22Rv1 (cell line): ENCODE measurements at regions not wholly inside any gene's neighbourhood (a gene's known extent, or its start where the extent isn't known, plus 50 kb on each side); places are given as distances from the start of the nearest gene placed in this dataset.
"Not testable (repeated sequence)": the region's sequence is repeated elsewhere in the genome, so short reads cannot be mapped to it uniquely, and the experiment has no call there.

Experiments used
- H3K27ac ChIP-seq: fragments of 450-650 bp; 2 replicates; pipeline ENCODE4 v1.5.1; 2017
- CTCF ChIP-seq: fragments of 450-650 bp; IDR thresholded peaks from 2 replicates; pipeline ENCODE4 v1.5.1; 2017; ENCODE audit warnings: mild to moderate bottlenecking
- ZFX ChIP-seq: fragments of 450-650 bp; IDR thresholded peaks from 2 replicates; pipeline ENCODE4 v1.6.1; 2017; ENCODE audit warnings: antibody characterized with exemption, borderline replicate concordance

- no peak overlapping the region for H3K27ac ChIP-seq
- TF ChIP-seq ZFX (no peak), CTCF (no peak)
These were observed 96.1 kb upstream of the TBX18 start for GRCh38 chr6:84860509-84860908.

GRCh38 chr6:84854811-84855400 lies 90.5 kb upstream of the TBX18 start:
- H3K27ac ChIP-seq = no peak overlapping the region
- TF ChIP-seq ZFX = no peak
- no peak for TF ChIP-seq CTCF

- H3K27ac ChIP-seq = no peak overlapping the region
- TF ChIP-seq CTCF = no peak
- TF ChIP-seq ZFX = no peak
These were observed 89.5 kb upstream of the TBX18 start for GRCh38 chr6:84853901-84854300.

- no peak for TF ChIP-seq ZFX
- TF ChIP-seq CTCF = no peak
- H3K27ac ChIP-seq = no peak overlapping the region
These were observed 84.6 kb upstream of the TBX18 start for GRCh38 chr6:84848960-84849359.

- H3K27ac ChIP-seq = no peak overlapping the region
- TF ChIP-seq ZFX = no peak
- no peak for TF ChIP-seq CTCF
These were observed 83.2 kb upstream of the TBX18 start for GRCh38 chr6:84847390-84848160.

- no peak for TF ChIP-seq CTCF
- no peak for TF ChIP-seq ZFX
- H3K27ac ChIP-seq = no peak overlapping the region
These were observed 78.2 kb upstream of the TBX18 start for GRCh38 chr6:84842525-84843166.

GRCh38 chr6:84837068-84837866 lies 72.9 kb upstream of the TBX18 start:
- not testable (repeated sequence) for H3K27ac ChIP-seq
